ENCODE measurements at regions not wholly inside any gene's neighbourhood (a gene's known extent, or its start where the extent isn't known, plus 50 kb on each side); places are given as distances from the start of the nearest gene placed in this dataset.
A peak's percentile ranks its signal among the peaks of the same experiment; 100 is the strongest.

DNA sequence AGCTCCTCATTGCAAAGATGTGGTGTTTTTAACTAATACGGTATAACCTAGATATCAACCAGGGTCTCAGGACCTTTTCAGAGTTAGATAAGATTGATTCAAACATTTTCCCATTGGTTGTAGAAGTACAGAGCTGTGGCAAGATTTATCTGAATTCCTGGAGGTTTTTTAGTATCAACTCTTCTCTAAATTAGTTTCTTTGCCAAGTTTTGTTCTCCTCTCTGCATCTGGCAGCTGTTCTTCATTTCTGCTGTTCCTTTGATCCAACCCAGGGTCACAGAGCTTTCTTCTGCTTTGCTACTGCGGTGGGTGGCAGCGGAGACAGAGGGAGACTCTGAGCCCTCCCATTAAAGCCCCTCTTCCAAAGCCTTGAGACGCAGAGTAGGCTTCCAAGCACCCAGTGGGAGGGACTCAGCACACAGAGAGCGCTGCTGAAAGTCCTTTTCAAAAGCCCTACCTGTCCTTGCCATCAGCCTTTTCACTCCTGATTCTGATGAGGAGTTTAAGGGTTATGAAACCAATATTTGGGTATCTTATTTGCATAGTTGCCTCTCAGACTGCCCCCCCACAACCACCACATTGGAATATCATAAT, 146.3 kb upstream of the EEPD1 start:
- DNase-seq = no peak

DNA sequence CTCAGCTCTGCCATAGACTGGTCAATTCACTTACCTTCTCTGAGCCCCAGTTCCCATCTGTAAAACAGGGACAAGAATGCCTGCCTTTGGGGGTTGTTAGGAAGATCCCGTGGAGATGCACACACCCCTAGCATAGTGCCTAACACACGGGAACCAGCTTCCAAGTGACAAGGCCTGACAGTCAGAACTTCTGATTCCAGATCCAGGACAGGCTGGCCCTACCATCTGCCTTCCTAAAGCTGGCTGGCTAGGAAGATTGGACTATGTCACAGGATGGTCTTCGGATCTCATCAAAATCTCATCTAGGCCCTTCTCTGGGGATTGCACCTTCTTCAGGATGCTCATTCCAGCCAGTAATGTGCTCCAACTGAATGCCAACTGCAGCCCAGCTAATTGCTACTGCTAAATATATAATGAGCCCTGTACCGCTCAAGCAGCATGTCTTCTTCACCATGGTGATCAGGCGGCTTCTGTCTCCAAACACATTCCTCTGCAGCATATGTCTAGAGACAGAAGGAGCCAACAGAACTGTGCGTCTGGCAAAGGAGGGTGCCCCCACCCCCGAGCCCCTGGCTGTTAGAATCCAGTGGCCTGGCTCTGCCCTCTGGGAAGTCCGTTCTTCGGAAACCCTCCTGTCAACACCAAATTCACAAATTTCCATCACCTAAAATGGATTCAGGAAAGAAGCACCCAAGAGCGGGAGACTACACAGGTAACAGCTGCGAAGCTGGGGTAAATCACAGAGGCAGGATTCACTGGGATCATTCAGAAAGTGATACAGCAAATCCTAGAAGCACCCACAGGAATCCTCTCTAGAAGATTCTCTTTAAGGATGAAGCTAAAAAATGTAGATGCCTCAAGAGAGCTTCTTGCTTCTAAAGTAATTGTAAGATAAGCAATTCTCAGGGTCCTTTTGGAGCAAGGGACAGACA, 142.1 kb upstream of the EEPD1 start:
- peak in 10 of 56 donors; percentile 4 to 37 (median 20) for DNase-seq

DNA sequence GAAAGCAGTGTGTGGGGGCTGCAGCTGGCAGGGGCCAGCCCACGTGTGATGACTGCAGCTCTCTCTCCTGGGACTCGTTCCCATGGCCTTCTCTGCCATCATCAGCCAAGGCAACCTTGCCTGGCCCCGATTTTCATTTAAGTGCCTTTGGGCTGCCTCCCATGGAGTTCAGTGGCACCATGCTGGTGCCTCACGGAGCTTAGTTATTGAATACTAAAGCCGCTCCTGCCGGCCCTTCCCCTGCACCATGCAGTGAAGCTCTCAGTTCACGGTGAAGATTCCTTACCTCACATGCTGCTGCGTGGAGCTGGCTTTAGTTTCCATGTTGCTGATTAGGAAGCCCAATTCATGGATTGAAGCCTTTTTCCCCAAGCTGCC, 141.5 kb upstream of the EEPD1 start:
- DNase-seq = no peak

DNA sequence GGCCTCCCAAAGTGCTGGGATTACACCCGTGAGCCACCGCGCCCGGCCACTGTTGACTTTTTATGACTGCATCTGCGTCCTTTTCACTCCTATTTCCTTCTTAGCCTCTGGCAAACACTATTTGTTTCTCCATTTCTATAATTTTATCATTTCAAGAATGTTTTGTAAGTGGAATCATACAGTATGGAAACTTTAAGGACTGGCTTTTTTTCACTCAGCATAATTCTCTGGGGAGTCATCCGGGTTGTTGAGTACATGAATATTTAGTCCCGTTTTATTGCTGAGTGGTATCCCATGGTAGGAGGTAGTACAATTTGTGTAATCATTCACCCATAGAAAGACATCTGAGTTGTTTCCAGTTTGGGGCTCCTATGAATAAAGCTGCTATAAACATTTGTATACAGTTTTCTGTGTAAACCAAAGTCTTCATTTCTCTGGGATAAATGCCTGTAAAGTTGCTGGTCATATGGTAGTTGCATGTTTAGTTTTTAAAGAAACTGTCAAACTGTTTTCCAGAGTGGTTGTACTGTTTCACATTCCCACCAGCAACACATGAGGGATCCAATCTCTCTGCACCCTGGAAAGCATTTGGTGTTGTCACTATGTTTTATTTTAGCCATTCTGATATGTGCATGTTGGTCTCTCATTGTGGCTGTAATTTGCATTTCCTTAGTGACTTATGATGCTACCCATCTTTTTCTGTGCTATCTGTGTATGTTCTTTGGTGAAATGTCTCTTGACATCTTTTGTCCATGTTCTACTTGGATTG, 139.6 kb upstream of the EEPD1 start:
- DNase-seq = no peak

DNA sequence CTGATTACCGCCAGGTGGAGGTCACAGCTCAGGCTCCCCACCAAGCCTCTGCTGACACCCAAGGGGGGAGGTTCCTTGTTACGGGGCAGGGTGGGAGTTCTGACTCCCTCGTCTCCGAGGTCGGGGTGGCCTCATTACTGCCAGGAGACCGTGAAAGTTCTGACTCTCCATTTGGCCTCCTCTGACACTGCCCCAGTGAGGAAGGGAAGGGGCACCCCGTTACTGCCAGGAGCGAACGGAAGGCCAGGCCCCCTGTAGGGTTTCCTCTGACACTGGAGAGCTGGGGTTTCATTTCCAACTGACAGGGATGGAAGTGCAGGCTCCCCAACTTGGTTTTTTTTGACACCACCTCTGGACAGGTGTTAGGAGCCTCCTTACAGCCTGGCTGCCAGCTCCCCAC, 138.1 kb upstream of the EEPD1 start:
- no peak for DNase-seq

DNA sequence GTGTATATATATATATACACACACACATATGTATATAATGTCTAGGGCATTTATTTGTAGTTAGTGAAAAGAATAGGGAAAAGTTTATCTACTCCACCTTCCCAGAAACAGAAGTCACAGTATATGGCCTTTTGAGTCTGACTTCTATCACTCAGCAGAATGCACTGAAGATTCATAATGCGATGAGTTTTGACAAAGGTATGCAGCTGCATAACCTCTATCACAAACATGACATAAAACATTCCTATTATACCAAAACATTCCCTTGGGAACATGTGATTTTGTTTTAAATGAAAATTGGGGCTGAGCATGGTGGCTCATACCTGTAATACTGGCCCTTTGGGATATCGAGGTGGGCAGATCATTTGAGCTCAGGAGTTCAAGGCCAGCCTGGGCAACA, 137.3 kb upstream of the EEPD1 start:
- DNase-seq = no peak

DNA sequence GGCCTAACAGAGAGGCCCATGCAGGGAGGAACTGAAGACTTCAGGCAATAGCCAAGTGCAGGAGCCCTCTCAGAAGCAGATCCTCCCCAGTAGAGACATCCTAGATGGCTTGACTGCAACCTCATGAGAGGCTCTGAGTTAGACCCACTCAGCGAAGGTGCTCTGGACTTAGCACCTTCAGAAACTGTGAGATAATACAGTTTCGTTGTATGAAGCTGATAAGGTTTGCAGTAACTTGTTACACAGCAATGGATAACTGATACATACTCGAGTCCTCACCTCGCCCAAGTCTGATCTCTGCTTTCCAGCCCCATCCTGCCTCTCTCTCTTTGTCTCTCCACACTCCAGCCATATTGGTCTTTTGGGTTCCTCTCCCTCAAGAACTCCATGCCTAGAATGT, 136.4 kb upstream of the EEPD1 start:
- DNase-seq = no peak

DNA sequence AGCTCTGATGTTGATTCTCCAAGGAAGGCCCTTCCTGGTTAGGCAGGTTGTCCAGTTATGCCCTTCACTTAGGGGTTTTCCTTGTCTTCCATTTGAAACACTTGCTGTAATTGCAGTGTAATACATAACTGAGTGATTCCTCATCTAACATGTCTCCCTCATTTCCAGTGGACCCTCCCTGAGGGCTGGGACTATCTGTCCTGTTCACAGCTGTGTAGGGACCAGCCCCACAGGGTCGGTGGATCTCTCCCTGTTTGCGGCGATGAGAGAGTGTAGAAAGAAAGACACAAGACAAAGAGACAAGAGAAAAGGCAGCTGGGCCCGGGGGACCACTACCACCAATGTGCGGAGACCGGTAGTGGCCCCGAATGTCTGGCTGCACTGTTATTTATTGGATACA, 135.9 kb upstream of the EEPD1 start:
- DNase-seq = no peak

DNA sequence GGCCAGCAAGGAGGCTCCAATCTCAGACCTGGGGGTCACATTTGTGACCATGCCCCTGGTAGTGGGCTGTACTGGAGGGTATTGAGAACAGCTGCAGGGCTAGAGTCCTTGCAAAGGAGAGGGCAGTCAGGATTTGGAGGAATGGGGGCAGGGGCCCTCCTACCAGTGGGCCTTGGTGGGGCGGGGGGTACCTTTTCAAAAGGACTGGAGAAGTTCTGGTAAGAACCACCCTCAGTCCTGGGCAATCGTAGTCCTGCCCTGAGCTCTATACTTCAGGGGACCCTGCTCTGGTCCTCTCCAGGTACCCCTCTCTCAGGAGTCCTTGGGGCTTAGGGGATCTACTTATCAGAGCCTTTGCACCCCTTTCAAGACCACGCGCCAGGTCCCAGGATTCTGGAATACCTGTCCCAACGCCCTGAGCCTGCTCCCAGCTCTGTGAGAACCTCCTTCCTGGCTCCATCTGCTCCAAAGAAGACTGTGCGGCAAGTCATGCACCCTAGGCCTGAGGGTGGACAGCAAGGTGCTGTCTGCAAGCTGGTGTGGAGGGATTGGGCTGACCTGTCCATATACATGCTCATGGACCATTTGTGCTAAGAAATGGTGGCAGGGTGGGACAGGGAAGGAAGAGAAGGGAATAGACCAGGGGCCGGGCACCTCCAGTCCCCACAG, 134.1 kb upstream of the EEPD1 start:
- no peak for DNase-seq

DNA sequence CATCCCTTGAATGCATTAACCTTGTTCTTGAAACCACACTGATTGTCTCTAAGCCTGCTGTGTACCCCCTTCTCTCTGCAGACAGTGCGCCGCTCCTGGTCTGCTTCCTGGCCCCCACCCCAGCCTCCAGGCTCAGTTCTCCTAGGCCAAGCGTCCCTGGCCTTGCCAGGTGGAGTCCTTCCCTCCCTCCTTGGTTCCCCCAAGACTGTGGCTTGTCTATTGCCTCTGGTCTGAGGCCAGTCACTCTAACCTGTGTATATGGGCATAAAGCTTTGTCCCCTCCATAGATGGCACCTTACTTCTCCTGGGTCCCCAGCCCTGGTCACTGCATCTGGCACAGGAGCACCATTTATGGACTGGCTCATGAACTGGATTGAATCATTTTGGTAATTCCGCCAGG, 133.5 kb upstream of the EEPD1 start:
- no peak for DNase-seq

DNA sequence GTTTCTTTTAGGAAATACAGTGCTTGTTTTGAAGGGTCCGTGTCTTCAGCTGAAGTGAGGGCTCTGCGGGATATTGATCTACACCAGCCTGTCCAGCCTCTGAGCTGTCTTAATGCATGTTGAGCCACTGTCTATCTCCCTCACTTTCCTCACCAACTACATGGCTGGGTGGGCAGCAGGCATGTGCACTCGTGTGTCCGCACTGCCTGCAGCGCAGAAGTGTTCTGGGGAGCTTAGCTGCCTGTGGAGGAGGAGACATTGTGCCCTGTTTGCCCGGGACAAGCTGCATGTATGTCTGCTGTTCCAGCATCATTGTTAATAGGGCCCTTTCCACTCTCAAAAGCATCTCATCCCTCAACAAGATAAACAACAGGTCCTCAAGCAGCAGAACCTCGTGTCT, 133.1 kb upstream of the EEPD1 start:
- DNase-seq = no peak

DNA sequence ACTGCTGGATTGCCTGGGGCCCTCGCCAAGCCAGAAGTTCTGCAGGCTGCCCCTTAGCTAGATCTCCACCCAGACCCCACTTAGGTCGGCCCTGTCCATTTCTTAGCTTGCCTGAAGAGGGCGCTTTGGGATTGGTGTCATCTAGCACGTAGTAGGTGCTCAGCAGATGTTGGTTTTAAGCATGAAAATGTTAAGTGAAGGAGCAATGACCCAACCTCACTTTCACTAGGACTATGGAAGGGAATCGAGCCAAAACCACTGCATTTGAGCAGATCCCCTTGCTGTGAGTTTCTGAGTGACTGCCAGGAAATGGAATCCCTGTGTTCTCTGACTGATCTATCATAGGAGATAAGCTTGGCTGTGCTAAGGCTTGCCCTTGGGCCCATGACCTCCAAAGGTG, 131.7 kb upstream of the EEPD1 start:
- DNase-seq = no peak

DNA sequence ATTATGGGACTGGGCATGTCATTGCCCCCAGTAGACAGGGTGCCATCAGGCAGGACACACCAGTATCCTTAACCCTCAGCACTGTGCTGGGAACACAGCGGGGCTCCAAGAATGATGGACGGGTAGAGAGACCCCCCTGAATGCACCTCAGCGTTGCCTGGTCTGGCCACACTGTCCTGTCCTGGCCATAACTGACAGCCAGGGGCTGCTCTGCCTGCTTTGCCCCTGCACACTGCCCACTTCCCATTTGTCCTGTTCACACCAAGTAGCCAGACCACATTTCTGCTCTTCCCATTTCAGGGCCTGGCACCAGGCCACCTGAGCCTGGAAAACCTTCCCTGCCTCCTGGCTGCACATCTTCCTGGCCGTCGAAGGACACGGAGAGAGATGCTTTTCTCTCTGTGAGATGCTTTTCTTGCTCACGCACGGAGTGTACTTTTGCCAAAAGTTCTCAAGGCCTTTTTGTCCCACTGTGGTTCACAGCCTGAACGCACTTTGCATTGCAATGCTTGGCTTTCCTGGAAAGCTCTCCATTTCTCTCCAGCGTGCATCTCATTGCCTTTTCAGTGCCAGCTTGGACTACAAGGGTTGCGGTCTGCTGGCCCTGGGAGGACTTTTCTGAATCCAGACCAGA, 131.0 kb upstream of the EEPD1 start:
- peak in 42 of 56 donors; percentile 10 to 78 (median 40) for DNase-seq

DNA sequence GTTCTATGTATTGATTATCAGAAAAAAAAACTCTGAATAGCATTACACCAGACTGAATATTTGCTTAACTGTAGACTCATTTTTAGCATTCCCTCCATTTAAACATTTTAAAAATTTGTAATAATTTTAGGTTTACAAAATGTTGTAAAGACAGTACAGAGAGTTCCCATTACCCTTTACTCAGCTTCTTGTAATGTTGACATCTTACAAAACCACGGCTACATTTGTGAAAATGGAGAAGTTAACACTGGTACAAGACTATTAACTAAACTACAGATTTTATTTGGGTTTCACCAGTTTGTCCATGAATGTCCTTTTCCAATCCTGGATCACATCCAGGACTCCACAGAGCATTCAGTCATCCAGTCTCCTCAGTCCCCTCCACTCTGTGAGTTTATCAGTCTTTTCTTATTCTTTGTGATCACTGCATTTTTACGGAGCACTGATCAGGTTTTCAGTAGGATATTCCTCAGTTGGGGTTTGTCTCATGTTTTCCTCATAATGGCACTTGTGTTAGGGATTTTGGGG, 130.0 kb upstream of the EEPD1 start:
- DNase-seq = no peak

DNA sequence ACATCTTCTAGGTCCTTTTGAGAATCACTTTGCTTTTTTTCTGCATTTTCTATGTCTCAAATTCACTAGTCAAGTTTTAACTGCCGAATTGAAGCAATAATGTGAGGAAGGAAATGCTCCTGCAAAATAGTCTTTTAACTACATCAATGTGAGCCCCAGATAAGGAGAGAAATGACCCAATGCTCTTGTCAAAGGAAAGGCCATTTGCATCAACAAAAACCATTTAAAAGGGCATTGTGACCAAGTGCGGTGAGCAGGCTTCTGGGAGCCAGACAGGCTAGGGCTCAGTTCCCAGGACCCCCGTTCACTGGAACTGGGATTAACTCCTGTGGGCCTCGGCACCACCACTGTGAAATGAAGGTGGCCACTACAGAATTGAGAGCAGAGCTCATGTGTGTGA, 127.9 kb upstream of the EEPD1 start:
- DNase-seq = no peak

DNA sequence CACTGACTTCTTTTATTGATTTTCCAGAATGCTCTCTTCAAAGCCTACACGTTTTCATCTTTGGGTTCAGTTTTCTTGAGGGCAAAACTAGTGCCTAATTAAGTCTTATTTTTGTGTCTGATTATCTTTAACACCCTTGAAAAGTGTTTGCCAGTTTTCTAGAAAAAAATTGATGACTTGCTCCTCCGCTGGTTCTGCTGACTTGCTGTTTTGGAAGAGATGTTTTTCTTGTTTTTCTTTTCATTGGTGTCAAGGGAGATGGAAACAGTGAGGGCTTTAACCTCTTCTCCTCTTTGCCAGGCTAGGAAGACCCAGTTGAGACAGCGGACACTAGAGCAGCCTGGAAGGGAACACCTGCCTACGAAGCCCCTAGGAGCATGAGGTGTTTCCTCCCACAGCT, 123.7 kb upstream of the EEPD1 start:
- no peak for DNase-seq

DNA sequence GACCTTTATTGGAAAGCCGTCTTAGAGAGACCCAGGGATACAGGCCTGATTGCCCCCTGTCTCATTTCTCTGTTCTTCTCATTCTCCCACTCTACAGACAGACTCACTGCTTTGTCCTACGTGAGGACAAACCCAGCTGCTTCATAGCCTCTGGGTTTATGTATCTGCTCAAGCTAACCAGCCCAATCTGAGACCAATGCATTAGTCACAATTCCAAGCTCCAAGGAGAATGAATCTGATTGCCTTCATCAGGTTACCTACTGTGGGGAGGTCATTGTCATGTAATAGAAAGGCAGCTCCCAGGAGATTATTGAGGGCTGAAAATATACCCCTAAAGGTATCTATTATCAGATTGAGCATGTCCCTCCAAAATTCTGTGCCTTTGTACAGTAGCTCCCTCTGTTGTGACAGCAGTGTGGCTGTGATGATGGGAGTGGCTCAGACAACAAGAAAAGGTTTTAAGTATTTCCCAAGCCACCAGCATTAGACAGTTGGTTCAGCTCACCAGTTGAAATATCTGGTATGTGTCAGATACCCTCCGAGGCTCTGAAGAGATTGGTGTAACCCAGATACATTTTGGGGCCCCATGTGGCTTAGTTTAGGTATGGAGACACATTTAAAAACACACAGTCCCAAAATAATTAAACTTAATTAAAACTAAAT, 123.1 kb upstream of the EEPD1 start:
- no peak for DNase-seq

DNA sequence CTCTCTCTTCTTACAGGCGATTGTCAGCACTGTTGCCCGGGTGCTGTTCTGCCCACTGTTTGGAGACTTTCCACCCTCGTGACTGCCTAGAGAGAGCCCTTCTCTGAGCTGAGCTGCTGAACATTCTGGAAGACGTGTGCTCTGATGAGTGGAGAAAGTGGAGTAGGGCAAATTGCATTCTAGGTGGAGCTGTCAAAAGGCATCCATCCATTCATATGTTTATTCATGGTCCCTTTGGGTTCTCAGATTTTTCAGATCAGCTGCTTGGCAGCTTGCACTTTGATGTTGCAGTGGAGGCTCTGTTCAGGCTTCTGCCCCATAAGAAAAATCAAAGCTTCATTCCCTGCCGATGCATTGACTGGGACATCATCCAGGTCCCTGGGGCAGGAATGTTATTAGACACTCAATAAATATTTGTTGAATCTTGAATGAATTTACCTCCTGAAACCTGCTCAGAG, 120.7 kb upstream of the EEPD1 start:
- peak in 14 of 56 donors; percentile 8 to 40 (median 28) for DNase-seq

DNA sequence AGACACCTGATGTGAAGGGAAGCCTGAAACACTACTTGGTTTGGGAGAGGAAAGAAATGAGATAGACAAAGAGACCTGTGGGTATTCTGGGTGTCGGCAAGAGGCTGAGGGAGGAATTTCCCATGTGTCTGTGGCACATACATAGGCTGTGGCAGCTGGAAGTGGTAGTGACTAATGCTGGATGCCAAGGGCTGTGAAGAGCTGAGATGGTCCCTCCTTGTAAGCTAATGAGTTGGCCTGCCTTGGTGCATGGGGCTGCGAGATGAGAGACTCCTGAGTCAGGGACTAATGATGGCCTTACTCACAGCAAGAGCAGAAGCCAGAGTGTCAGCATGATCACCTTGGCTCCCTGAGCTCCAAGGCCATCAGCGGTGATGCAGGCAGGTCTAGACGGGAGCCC, 119.0 kb upstream of the EEPD1 start:
- peak in 1 of 56 donors; percentile 17 for DNase-seq

DNA sequence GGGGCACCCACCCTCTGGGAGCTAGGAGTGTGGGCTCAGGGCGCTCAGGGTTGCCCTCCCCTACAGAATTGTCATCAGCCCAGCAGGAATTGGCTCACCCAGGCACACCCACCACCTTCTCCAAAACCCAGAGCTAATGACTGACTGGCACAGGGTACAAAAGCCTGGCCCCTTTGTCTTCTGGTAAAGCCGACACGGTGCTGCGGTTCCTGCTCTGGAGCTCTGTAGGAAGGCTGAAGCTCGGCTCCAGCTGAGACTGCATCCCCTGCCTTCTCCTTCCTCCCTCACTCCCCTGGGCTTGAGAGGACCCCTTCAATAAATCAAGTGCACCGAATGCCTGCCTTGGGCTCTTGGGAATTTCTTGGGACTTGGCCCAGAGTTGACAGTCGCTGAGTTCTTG, 117.9 kb upstream of the EEPD1 start:
- DNase-seq = peak in 1 of 56 donors; percentile 15
